ES-I3 (cell line): ENCODE measurements at regions not wholly inside any gene's neighbourhood (a gene's known extent, or its start where the extent isn't known, plus 50 kb on each side); places are given as distances from the start of the nearest gene placed in this dataset.
"Not testable (repeated sequence)": the region's sequence is repeated elsewhere in the genome, so short reads cannot be mapped to it uniquely, and the experiment has no call there.

ENCODE experiments used
- H3K36me3 ChIP-seq: 2 replicates; pipeline ENCODE4 v1.6.1; 2013; ENCODE audit warnings: mild to moderate bottlenecking, low read length, control low read depth, moderate library complexity; ENCODE audit not compliant: insufficient read depth
- H3K4me1 ChIP-seq: 2 replicates; pipeline ENCODE4 v1.6.1; 2013; ENCODE audit warnings: mild to moderate bottlenecking, control low read depth, low read length; ENCODE audit not compliant: insufficient read depth
- H3K9ac ChIP-seq: 2 replicates; pipeline ENCODE4 v1.6.1; 2013; ENCODE audit warnings: low read depth, mild to moderate bottlenecking, low read length, moderate library complexity
- H3K9me3 ChIP-seq: 2 replicates; pipeline ENCODE4 v1.6.1; 2013; ENCODE audit warnings: mild to moderate bottlenecking, low read length, moderate library complexity; ENCODE audit not compliant: control insufficient read depth, insufficient read depth

- Histone ChIP-seq H3K4me1 (peaks cover 18% of the 10 kb centered on the region), H3K9ac (no peak overlapping the region), H3K36me3 (no peaks in the 10 kb centered on the region), H3K9me3 (no peaks in the 10 kb centered on the region)
Observed at GRCh38 chr6:125587666-125588632, 161.5 kb upstream of the HEY2 start.

- H3K9ac ChIP-seq, H3K36me3 ChIP-seq, H3K9me3 ChIP-seq: not testable (repeated sequence)
- H3K4me1 ChIP-seq: peaks cover 10% of the 10 kb centered on the region
Observed at GRCh38 chr6:125591796-125592195, 157.6 kb upstream of the HEY2 start.

- H3K9me3 ChIP-seq: no peaks in the 10 kb centered on the region
- H3K4me1 ChIP-seq: peaks cover 4% of the 10 kb centered on the region
- no peak overlapping the region for H3K9ac ChIP-seq
- no peaks in the 10 kb centered on the region for H3K36me3 ChIP-seq
Observed at GRCh38 chr6:125593746-125594145, 155.7 kb upstream of the HEY2 start.

- Histone ChIP-seq H3K4me1 (no peaks in the 10 kb centered on the region), H3K9ac (no peak overlapping the region), H3K36me3 (no peaks in the 10 kb centered on the region), H3K9me3 (no peaks in the 10 kb centered on the region)
Observed at GRCh38 chr6:125596020-125596419, 153.4 kb upstream of the HEY2 start.

- no peaks in the 10 kb centered on the region for H3K36me3 ChIP-seq
- H3K9me3 ChIP-seq: no peaks in the 10 kb centered on the region
- H3K9ac ChIP-seq: no peak overlapping the region
- no peaks in the 10 kb centered on the region for H3K4me1 ChIP-seq
Observed at GRCh38 chr6:125597411-125598253, 151.8 kb upstream of the HEY2 start.

- no peak overlapping the region for H3K9ac ChIP-seq
- H3K4me1 ChIP-seq: no peaks in the 10 kb centered on the region
- no peaks in the 10 kb centered on the region for H3K9me3 ChIP-seq
- no peaks in the 10 kb centered on the region for H3K36me3 ChIP-seq
Observed at GRCh38 chr6:125598422-125598821, 151.0 kb upstream of the HEY2 start.

- no peak overlapping the region for H3K9ac ChIP-seq
- no peaks in the 10 kb centered on the region for H3K4me1 ChIP-seq
- no peaks in the 10 kb centered on the region; the same call in 1 of the 2 replicates for H3K36me3 ChIP-seq
- H3K9me3 ChIP-seq: no peaks in the 10 kb centered on the region
Observed at GRCh38 chr6:125604257-125604656, 145.2 kb upstream of the HEY2 start.

GRCh38 chr6:125611573-125612344, 137.7 kb upstream of the HEY2 start:
- Histone ChIP-seq H3K9me3 (no peaks in the 10 kb centered on the region), H3K4me1 (peaks cover 14% of the 10 kb centered on the region; the same call in 1 of the 2 replicates), H3K36me3 (no peaks in the 10 kb centered on the region), H3K9ac (peak overlapping the region; percentile 32)

- peak overlapping the region; percentile 32 for H3K9ac ChIP-seq
Observed at GRCh38 chr6:125612345-125612846, 137.0 kb upstream of the HEY2 start.

GRCh38 chr6:125618629-125619028, 130.8 kb upstream of the HEY2 start:
- H3K36me3 ChIP-seq: no peaks in the 10 kb centered on the region
- peaks cover 4% of the 10 kb centered on the region; the same call in 1 of the 2 replicates for H3K4me1 ChIP-seq
- H3K9me3 ChIP-seq: no peaks in the 10 kb centered on the region
- H3K9ac ChIP-seq: no peak overlapping the region

More at GRCh38 chr6:125612345-125612846, 137.0 kb upstream of the HEY2 start:
- Histone ChIP-seq H3K9me3 (no peaks in the 10 kb centered on the region), H3K4me1 (peaks cover 14% of the 10 kb centered on the region; the same call in 1 of the 2 replicates), H3K36me3 (no peaks in the 10 kb centered on the region)

GRCh38 chr6:125623085-125623484, 126.3 kb upstream of the HEY2 start:
- Histone ChIP-seq H3K36me3 (no peaks in the 10 kb centered on the region), H3K9ac (no peak overlapping the region), H3K9me3 (no peaks in the 10 kb centered on the region), H3K4me1 (no peaks in the 10 kb centered on the region)

GRCh38 chr6:125631165-125631564, 118.3 kb upstream of the HEY2 start:
- Histone ChIP-seq H3K4me1 (no peaks in the 10 kb centered on the region), H3K36me3 (no peaks in the 10 kb centered on the region), H3K9me3 (no peaks in the 10 kb centered on the region), H3K9ac (no peak overlapping the region)

- not testable (repeated sequence) for H3K9ac ChIP-seq, H3K4me1 ChIP-seq, H3K9me3 ChIP-seq, H3K36me3 ChIP-seq
Observed at GRCh38 chr6:125636011-125636410, 113.4 kb upstream of the HEY2 start.

- no peak overlapping the region for H3K9ac ChIP-seq
- H3K36me3 ChIP-seq: no peaks in the 10 kb centered on the region
- no peaks in the 10 kb centered on the region for H3K9me3 ChIP-seq
Observed at GRCh38 chr6:125636671-125637070, 112.8 kb upstream of the HEY2 start.

More at GRCh38 chr6:125636671-125637070, 112.8 kb upstream of the HEY2 start:
- 0 out of 2 replicates have a peak, but pooled peaks cover 3% of the 10 kb centered on the region for H3K4me1 ChIP-seq
